ENCODE measurements at regions not wholly inside any gene's neighbourhood (a gene's known extent, or its start where the extent isn't known, plus 50 kb on each side); places are given as distances from the start of the nearest gene placed in this dataset.
A peak's percentile ranks its signal among the peaks of the same experiment; 100 is the strongest.

DNA sequence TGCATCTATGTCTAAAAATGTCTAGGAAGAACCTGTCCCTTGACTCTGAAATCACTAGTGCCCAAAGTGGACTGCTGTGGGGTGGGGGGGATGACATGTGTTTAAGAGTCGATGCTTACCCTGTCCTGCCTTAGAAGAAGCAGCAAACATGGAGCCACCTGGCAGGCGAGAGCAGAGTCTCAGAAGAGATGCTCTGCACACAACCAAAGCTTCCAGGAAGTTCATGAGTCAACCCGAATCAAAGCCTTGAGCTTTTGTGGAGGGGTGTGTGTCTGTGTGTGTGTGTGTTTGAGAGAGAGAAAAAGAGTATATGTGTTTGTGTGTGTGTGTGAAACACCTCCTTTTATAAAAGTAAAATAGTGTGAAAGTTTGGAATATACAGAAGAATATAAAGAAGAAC lies 269.9 kb downstream of the ALDH8A1 start:
- no peak for DNase-seq
- H4K12ac ChIP-seq (ENCODE audit: low read depth, low read length), result no peak overlapping the region
- H2BK5ac ChIP-seq (ENCODE audit: low read depth, low read length, poor library complexity), result no peak overlapping the region
- H2BK120ac ChIP-seq (ENCODE audit: insufficient read depth, low read length, poor library complexity), result no peak overlapping the region
- no peak overlapping the region for H3K9ac ChIP-seq (ENCODE audit: low read length)
- no peaks in the 10 kb centered on the region for H3K4me1 ChIP-seq (ENCODE audit: control insufficient read depth in 1 of 2, insufficient read depth in 2 of 2, low read length in 2 of 2)
- no peak overlapping the region for H3K4me3 ChIP-seq (ENCODE audit: low read depth, low read length)
- WGBS (ENCODE audit: extremely low coverage, insufficient coverage, insufficient read length), result no CpG with 5 or more reads among the region's 3 CpGs
- no peaks in the 10 kb centered on the region for H3K27me3 ChIP-seq (ENCODE audit: insufficient read depth, low read length)
- no peaks in the 10 kb centered on the region for H3K79me2 ChIP-seq (ENCODE audit: control insufficient read depth, insufficient read depth, low read length, poor library complexity)
- H3K18ac ChIP-seq (ENCODE audit: low read length), result no peak overlapping the region
- H3K27ac ChIP-seq (ENCODE audit: low read depth, low read length), result no peak overlapping the region
- H2AFZ ChIP-seq (ENCODE audit: insufficient read depth, low read length, poor library complexity), result no peak overlapping the region
- H2BK12ac ChIP-seq (ENCODE audit: low read length), result no peak overlapping the region
- H3K79me1 ChIP-seq (ENCODE audit: low read length), result no peaks in the 10 kb centered on the region
- H3K14ac ChIP-seq (ENCODE audit: low read length), result no peak overlapping the region
- no peak overlapping the region for H4K91ac ChIP-seq (ENCODE audit: low read depth, low read length)
- H3K23ac ChIP-seq (ENCODE audit: low read length), result no peak overlapping the region
- H4K8ac ChIP-seq (ENCODE audit: low read depth, low read length), result no peak overlapping the region
- H3K36me3 ChIP-seq (ENCODE audit: control insufficient read depth in 1 of 2, insufficient read depth in 2 of 2, low read length in 2 of 2), result no peaks in the 10 kb centered on the region
- no peaks in the 10 kb centered on the region for H3K9me3 ChIP-seq (ENCODE audit: insufficient read depth, low read depth, low read length)
- H2AK5ac ChIP-seq (ENCODE audit: low read length), result no peak overlapping the region
- H3K4me2 ChIP-seq (ENCODE audit: low read length), result no peak overlapping the region
- no peak overlapping the region for H3K4ac ChIP-seq (ENCODE audit: low read depth, low read length)

GRCh38 chr6:134678436-134678889 lies 271.4 kb downstream of the ALDH8A1 start:
- Histone ChIP-seq H3K4me1 (ENCODE audit: control insufficient read depth in 1 of 2, insufficient read depth in 2 of 2, low read length in 2 of 2) (no peaks in the 10 kb centered on the region), H2BK120ac (ENCODE audit: insufficient read depth, low read length, poor library complexity) (no peak overlapping the region), H4K91ac (ENCODE audit: low read depth, low read length) (no peak overlapping the region), H3K9ac (ENCODE audit: low read length) (no peak overlapping the region), H3K4ac (ENCODE audit: low read depth, low read length) (no peak overlapping the region), H2BK5ac (ENCODE audit: low read depth, low read length, poor library complexity) (no peak overlapping the region), H3K23ac (ENCODE audit: low read length) (no peak overlapping the region), H3K9me3 (ENCODE audit: insufficient read depth, low read depth, low read length) (no peaks in the 10 kb centered on the region), H3K36me3 (ENCODE audit: control insufficient read depth in 1 of 2, insufficient read depth in 2 of 2, low read length in 2 of 2) (no peaks in the 10 kb centered on the region), H2BK12ac (ENCODE audit: low read length) (no peak overlapping the region), H2AK5ac (ENCODE audit: low read length) (no peak overlapping the region), H3K18ac (ENCODE audit: low read length) (no peak overlapping the region), H3K14ac (ENCODE audit: low read length) (no peak overlapping the region), H3K27ac (ENCODE audit: low read depth, low read length) (no peak overlapping the region), H2AFZ (ENCODE audit: insufficient read depth, low read length, poor library complexity) (no peak overlapping the region), H4K12ac (ENCODE audit: low read depth, low read length) (no peak overlapping the region), H3K4me3 (ENCODE audit: low read depth, low read length) (no peak overlapping the region), H3K27me3 (ENCODE audit: insufficient read depth, low read length) (no peaks in the 10 kb centered on the region), H3K79me2 (ENCODE audit: control insufficient read depth, insufficient read depth, low read length, poor library complexity) (no peaks in the 10 kb centered on the region), H3K4me2 (ENCODE audit: low read length) (no peak overlapping the region), H3K79me1 (ENCODE audit: low read length) (no peaks in the 10 kb centered on the region), H4K8ac (ENCODE audit: low read depth, low read length) (no peak overlapping the region)
- WGBS (ENCODE audit: extremely low coverage, insufficient coverage, insufficient read length), result no CpG with 5 or more reads among the region's 7 CpGs
- DNase-seq, result no peak

DNA sequence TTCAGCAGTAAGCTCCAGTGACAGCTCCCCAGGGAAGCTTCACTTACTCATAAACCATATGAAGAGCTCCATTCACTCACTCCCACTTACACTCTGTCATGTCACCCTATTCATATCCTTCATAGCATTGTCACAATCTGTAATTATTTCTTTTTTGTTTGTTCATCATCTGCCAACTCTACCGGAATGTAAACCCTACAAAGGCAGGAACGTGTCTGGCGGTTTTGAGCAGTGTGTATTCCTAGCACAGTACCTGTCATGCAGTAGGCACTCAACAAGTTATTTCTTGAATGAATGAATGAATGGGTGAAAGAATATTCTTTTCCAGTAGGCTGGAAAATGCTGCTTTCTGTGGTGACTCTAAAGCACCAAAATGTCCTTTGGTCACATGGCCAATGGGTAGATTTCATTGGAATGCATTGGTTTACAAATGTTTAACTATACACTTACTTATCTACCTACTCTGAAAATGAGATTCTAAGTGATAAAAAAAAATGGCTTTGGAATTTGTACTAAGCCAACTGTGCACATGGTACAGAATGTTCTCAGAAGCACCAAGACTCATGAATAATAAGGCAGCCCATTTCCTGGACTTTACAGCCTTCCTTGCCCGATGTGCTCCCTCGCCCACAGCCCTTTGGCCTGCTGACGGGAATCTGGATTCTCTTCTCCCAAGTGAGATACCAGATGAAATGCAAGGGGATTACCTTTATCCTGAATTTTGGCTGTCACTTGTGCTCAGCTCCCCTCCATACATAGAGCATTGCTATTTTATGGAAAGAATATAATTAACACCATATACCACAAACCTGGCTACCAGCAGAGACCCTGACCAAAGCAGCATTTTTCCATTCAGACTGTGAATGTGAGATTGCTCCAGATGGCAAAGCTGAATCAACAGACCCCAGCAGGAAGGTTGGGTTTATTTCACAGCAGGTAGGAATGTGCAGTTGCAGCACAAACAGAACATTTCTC lies 273.3 kb downstream of the ALDH8A1 start:
- Histone ChIP-seq H3K18ac (ENCODE audit: low read length) (no peak overlapping the region), H3K9me3 (ENCODE audit: insufficient read depth, low read depth, low read length) (no peaks in the 10 kb centered on the region), H3K9ac (ENCODE audit: low read length) (no peak overlapping the region), H3K27me3 (ENCODE audit: insufficient read depth, low read length) (no peaks in the 10 kb centered on the region), H2BK5ac (ENCODE audit: low read depth, low read length, poor library complexity) (no peak overlapping the region), H3K23ac (ENCODE audit: low read length) (no peak overlapping the region), H3K4me2 (ENCODE audit: low read length) (no peak overlapping the region), H2BK12ac (ENCODE audit: low read length) (no peak overlapping the region), H4K91ac (ENCODE audit: low read depth, low read length) (no peak overlapping the region), H3K27ac (ENCODE audit: low read depth, low read length) (no peak overlapping the region), H3K14ac (ENCODE audit: low read length) (no peak overlapping the region), H4K12ac (ENCODE audit: low read depth, low read length) (no peak overlapping the region), H2BK120ac (ENCODE audit: insufficient read depth, low read length, poor library complexity) (no peak overlapping the region), H2AFZ (ENCODE audit: insufficient read depth, low read length, poor library complexity) (no peak overlapping the region), H3K4ac (ENCODE audit: low read depth, low read length) (no peak overlapping the region), H3K4me3 (ENCODE audit: low read depth, low read length) (no peak overlapping the region), H3K4me1 (ENCODE audit: control insufficient read depth in 1 of 2, insufficient read depth in 2 of 2, low read length in 2 of 2) (no peaks in the 10 kb centered on the region), H3K36me3 (ENCODE audit: control insufficient read depth in 1 of 2, insufficient read depth in 2 of 2, low read length in 2 of 2) (no peaks in the 10 kb centered on the region), H3K79me2 (ENCODE audit: control insufficient read depth, insufficient read depth, low read length, poor library complexity) (no peaks in the 10 kb centered on the region), H2AK5ac (ENCODE audit: low read length) (no peak overlapping the region), H4K8ac (ENCODE audit: low read depth, low read length) (no peak overlapping the region), H3K79me1 (ENCODE audit: low read length) (no peaks in the 10 kb centered on the region)
- DNase-seq, result peak; percentile 27 to 55
- no CpG with 5 or more reads among the region's 6 CpGs for WGBS (ENCODE audit: extremely low coverage, insufficient coverage, insufficient read length)

DNA sequence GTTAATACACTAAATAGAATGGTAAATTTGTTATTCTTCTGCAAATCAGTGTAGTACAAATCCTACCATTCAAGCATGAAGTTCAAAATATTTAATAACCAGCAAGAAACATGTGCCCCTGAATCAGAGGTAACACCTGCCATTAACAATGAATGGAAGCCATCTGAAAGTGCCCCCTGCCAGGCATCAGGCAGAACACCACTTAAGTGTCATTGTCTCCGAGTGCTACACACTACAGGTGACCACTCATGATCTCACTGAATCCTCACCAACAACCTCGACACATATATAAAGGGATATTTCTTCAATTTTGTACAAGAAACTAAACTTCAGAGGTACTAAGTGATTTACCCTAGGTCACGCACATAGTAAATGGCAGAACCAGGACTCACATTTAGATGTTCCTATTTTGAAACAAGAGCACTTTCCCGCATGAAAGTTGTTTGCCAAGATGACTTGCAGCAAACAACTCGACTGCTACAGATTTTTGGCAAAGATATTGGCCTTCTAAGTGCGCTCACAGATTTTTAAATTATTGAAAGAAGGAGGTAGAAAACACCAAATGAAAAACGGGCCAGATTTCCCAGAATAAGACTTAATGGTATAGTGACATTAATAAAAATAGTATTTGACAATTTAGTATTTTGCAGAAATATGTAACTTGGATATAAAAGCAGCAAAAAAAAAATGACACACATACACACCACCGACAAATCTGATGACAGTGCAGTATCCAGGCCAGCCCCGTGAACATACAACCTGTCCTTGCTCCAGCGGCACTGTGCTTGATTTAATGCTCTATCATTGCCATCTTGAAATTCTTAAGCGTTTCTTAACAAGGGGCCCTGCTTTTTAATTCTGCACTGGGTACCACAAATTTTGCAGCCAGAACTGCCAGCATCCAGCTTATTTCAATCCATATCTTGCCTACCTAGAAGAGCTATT lies 274.5 kb downstream of the ALDH8A1 start:
- no peak overlapping the region for H3K23ac ChIP-seq (ENCODE audit: low read length)
- no CpG with 5 or more reads among the region's 11 CpGs for WGBS (ENCODE audit: extremely low coverage, insufficient coverage, insufficient read length)
- H3K4ac ChIP-seq (ENCODE audit: low read depth, low read length), result no peak overlapping the region
- no peaks in the 10 kb centered on the region for H3K27me3 ChIP-seq (ENCODE audit: insufficient read depth, low read length)
- no peak for DNase-seq
- no peak overlapping the region for H3K4me3 ChIP-seq (ENCODE audit: low read depth, low read length)
- no peak overlapping the region for H3K18ac ChIP-seq (ENCODE audit: low read length)
- H3K14ac ChIP-seq (ENCODE audit: low read length), result no peak overlapping the region
- no peak overlapping the region for H4K91ac ChIP-seq (ENCODE audit: low read depth, low read length)
- H2AK5ac ChIP-seq (ENCODE audit: low read length), result no peak overlapping the region
- no peaks in the 10 kb centered on the region for H3K79me1 ChIP-seq (ENCODE audit: low read length)
- no peaks in the 10 kb centered on the region for H3K4me1 ChIP-seq (ENCODE audit: control insufficient read depth in 1 of 2, insufficient read depth in 2 of 2, low read length in 2 of 2)
- no peak overlapping the region for H4K8ac ChIP-seq (ENCODE audit: low read depth, low read length)
- H2BK12ac ChIP-seq (ENCODE audit: low read length), result no peak overlapping the region
- no peak overlapping the region for H2AFZ ChIP-seq (ENCODE audit: insufficient read depth, low read length, poor library complexity)
- H4K12ac ChIP-seq (ENCODE audit: low read depth, low read length), result no peak overlapping the region
- no peak overlapping the region for H3K4me2 ChIP-seq (ENCODE audit: low read length)
- no peak overlapping the region for H2BK5ac ChIP-seq (ENCODE audit: low read depth, low read length, poor library complexity)
- H3K9ac ChIP-seq (ENCODE audit: low read length), result no peak overlapping the region
- no peaks in the 10 kb centered on the region for H3K36me3 ChIP-seq (ENCODE audit: control insufficient read depth in 1 of 2, insufficient read depth in 2 of 2, low read length in 2 of 2)
- H3K9me3 ChIP-seq (ENCODE audit: insufficient read depth, low read depth, low read length), result no peaks in the 10 kb centered on the region
- H2BK120ac ChIP-seq (ENCODE audit: insufficient read depth, low read length, poor library complexity), result no peak overlapping the region
- no peaks in the 10 kb centered on the region for H3K79me2 ChIP-seq (ENCODE audit: control insufficient read depth, insufficient read depth, low read length, poor library complexity)
- H3K27ac ChIP-seq (ENCODE audit: low read depth, low read length), result no peak overlapping the region
